ENCODE measurements at regions not wholly inside any gene's neighbourhood (a gene's known extent, or its start where the extent isn't known, plus 50 kb on each side); places are given as distances from the start of the nearest gene placed in this dataset.

DNA sequence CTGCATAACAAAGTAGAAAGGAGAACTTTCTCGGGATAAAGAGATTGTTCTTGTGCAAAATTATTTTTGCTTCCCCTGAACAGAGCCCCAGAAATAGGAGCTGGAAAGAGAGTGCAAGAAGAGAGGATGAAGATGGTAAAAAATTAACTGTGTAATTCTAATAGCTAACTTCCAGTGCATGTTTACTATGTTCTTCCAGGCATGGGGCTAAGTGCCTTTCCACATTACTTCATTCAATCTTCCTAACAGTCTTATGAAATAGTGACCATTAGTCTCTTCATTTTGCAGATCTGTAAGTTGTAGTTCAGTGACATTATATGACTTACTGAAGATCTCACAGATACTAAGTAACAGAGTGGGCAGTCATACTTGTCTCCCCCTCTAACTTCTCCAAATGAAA is 61.1 kb upstream of the KLHL13 start:
- no peaks in the 10 kb centered on the region for H3K36me3 ChIP-seq (ENCODE audit: insufficient read depth, low read length)
- no peaks in the 10 kb centered on the region for H3K9me3 Mint-ChIP-seq
- no peaks in the 10 kb centered on the region for H3K9me3 ChIP-seq (ENCODE audit: control insufficient read depth in 1 of 2, insufficient read depth in 1 of 2, low read length in 2 of 2)
- ChIA-PET POLR2A (no interaction called here), CTCF (no interaction called here)
- no peak overlapping the region for H3K27ac ChIP-seq (ENCODE audit: low read depth in 1 of 2, low read length in 2 of 2)
- no peak overlapping the region for H3K4me3 Mint-ChIP-seq
- no peaks in the 10 kb centered on the region for H3K27me3 ChIP-seq (ENCODE audit: control insufficient read depth in 1 of 2, insufficient read depth in 2 of 2, low read length in 2 of 2)
- intact Hi-C loops (cut with DNase I, micrococcal nuclease), result no loop called here
- TF ChIP-seq, protein P1, sequence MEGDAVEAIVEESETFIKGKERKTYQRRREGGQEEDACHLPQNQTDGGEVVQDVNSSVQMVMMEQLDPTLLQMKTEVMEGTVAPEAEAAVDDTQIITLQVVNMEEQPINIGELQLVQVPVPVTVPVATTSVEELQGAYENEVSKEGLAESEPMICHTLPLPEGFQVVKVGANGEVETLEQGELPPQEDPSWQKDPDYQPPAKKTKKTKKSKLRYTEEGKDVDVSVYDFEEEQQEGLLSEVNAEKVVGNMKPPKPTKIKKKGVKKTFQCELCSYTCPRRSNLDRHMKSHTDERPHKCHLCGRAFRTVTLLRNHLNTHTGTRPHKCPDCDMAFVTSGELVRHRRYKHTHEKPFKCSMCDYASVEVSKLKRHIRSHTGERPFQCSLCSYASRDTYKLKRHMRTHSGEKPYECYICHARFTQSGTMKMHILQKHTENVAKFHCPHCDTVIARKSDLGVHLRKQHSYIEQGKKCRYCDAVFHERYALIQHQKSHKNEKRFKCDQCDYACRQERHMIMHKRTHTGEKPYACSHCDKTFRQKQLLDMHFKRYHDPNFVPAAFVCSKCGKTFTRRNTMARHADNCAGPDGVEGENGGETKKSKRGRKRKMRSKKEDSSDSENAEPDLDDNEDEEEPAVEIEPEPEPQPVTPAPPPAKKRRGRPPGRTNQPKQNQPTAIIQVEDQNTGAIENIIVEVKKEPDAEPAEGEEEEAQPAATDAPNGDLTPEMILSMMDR (IDR thresholded peaks at IDR 0.05), result no peak
- H3K36me3 Mint-ChIP-seq (ENCODE audit: low read depth), result no peaks in the 10 kb centered on the region
- H3K4me3 ChIP-seq (ENCODE audit: low read length), result no peak overlapping the region
- no peaks in the 10 kb centered on the region for H3K4me1 ChIP-seq (ENCODE audit: insufficient read depth, low read length)
- no peaks in the 10 kb centered on the region for H3K27me3 Mint-ChIP-seq
- H3K27ac Mint-ChIP-seq, result no peak overlapping the region
- DNase-seq (no peak), ATAC-seq (ENCODE audit: poor library complexity) (no peak)
- H3K4me1 Mint-ChIP-seq (ENCODE audit: low read depth), result no peaks in the 10 kb centered on the region

DNA sequence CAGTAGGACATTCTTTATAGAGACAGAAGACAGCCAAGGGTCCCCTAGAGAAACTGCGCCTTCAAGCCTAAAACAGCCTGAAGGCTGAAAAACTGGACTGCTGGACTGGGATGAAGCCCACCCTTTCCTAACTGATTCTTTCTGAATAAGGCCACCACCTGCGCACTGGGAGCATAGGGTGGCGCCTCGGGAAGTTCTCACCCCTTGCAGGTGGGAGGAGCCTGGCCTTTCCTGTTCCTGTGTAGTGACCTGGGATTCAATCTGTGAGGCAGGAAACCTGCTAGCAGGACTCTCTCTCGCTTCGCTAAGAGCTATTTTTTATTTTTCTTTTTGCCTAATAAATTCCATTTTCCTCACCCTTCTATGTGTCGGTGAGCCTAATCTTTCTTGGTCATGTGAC is 61.8 kb upstream of the KLHL13 start:
- intact Hi-C loops (cut with DNase I, micrococcal nuclease), result no loop called here
- Mint-ChIP-seq H3K4me3 (no peak overlapping the region), H3K27ac (no peak overlapping the region), H3K27me3 (no peaks in the 10 kb centered on the region), H3K9me3 (no peaks in the 10 kb centered on the region), H3K4me1 (ENCODE audit: low read depth) (no peaks in the 10 kb centered on the region), H3K36me3 (ENCODE audit: low read depth) (no peaks in the 10 kb centered on the region)
- Histone ChIP-seq H3K27ac (ENCODE audit: low read depth in 1 of 2, low read length in 2 of 2) (no peak overlapping the region), H3K9me3 (ENCODE audit: control insufficient read depth in 1 of 2, insufficient read depth in 1 of 2, low read length in 2 of 2) (no peaks in the 10 kb centered on the region), H3K4me3 (ENCODE audit: low read length) (no peak overlapping the region), H3K27me3 (ENCODE audit: control insufficient read depth in 1 of 2, insufficient read depth in 2 of 2, low read length in 2 of 2) (no peaks in the 10 kb centered on the region), H3K36me3 (ENCODE audit: insufficient read depth, low read length) (no peaks in the 10 kb centered on the region), H3K4me1 (ENCODE audit: insufficient read depth, low read length) (no peaks in the 10 kb centered on the region)
- ChIA-PET POLR2A (no interaction called here), CTCF (no interaction called here)
- TF ChIP-seq, protein P1 (IDR thresholded peaks at IDR 0.05), result no peak
- ATAC-seq (ENCODE audit: poor library complexity) (no peak), DNase-seq (no peak)

DNA sequence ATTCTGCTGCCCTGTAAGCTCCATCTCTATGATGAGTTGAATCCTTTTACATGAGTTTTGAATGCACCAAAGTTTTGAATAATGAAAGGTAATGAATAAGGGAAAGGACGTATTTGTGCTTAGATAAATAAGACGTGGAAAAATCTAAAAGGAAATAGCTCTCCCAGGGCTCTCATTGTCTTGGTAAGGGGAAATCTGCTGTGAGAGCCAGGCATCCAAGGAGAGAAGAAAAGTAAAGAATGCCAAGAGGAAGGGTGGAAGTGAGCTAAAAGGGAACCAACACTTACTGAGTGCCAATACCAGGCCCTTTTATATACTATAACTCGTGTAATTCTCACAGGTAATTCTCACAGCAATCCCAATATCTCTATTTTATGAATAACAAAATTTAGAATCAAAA is 62.6 kb upstream of the KLHL13 start:
- intact Hi-C loops (cut with DNase I, micrococcal nuclease), result no loop called here
- ATAC-seq (ENCODE audit: poor library complexity), result no peak
- Mint-ChIP-seq H3K4me3 (no peak overlapping the region), H3K36me3 (ENCODE audit: low read depth) (no peaks in the 10 kb centered on the region), H3K27me3 (no peaks in the 10 kb centered on the region), H3K4me1 (ENCODE audit: low read depth) (no peaks in the 10 kb centered on the region), H3K27ac (no peak overlapping the region), H3K9me3 (no peaks in the 10 kb centered on the region)
- H3K9me3 ChIP-seq (ENCODE audit: control insufficient read depth in 1 of 2, insufficient read depth in 1 of 2, low read length in 2 of 2), result no peaks in the 10 kb centered on the region
- H3K4me3 ChIP-seq (ENCODE audit: low read length), result no peak overlapping the region
- no peaks in the 10 kb centered on the region for H3K27me3 ChIP-seq (ENCODE audit: control insufficient read depth in 1 of 2, insufficient read depth in 2 of 2, low read length in 2 of 2)
- H3K4me1 ChIP-seq (ENCODE audit: insufficient read depth, low read length), result no peaks in the 10 kb centered on the region
- DNase-seq, result no peak
- ChIA-PET POLR2A (no interaction called here), CTCF (no interaction called here)
- H3K36me3 ChIP-seq (ENCODE audit: insufficient read depth, low read length), result no peaks in the 10 kb centered on the region
- TF ChIP-seq, protein P1 (IDR thresholded peaks at IDR 0.05), result no peak
- no peak overlapping the region for H3K27ac ChIP-seq (ENCODE audit: low read depth in 1 of 2, low read length in 2 of 2)

Data from CD4-positive, alpha-beta T cell (primary cell).